ENCODE measurements at regions not wholly inside any gene's neighbourhood (a gene's known extent, or its start where the extent isn't known, plus 50 kb on each side); places are given as distances from the start of the nearest gene placed in this dataset.

DNA sequence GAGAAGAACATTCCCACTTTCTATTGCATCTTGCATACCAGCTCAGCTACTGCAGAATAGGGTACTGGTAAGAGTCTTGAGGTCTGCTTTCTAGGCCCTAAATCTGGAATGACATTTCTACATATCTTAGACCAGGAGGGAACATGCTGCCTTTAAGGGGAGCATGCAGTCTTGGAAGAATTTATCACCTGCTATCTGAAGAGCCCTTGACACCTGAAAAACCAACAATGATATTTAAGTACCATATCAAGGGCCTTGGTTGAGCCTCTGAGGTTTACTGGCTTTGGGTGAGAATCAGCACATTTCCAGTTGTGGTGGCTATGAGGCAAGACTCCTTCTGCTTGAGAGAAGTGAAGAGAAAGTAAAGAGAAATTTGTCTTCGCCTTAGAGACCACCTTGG, 436.8 kb upstream of the SPANXN1 start:
- TF ChIP-seq, protein P1, sequence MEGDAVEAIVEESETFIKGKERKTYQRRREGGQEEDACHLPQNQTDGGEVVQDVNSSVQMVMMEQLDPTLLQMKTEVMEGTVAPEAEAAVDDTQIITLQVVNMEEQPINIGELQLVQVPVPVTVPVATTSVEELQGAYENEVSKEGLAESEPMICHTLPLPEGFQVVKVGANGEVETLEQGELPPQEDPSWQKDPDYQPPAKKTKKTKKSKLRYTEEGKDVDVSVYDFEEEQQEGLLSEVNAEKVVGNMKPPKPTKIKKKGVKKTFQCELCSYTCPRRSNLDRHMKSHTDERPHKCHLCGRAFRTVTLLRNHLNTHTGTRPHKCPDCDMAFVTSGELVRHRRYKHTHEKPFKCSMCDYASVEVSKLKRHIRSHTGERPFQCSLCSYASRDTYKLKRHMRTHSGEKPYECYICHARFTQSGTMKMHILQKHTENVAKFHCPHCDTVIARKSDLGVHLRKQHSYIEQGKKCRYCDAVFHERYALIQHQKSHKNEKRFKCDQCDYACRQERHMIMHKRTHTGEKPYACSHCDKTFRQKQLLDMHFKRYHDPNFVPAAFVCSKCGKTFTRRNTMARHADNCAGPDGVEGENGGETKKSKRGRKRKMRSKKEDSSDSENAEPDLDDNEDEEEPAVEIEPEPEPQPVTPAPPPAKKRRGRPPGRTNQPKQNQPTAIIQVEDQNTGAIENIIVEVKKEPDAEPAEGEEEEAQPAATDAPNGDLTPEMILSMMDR (optimal IDR thresholded peaks at IDR 0.05 in 1 of 3, IDR thresholded peaks at IDR 0.05 in 1 of 3, conservative IDR thresholded peaks at IDR 0.05 in 1 of 3; ENCODE audit: extremely low read depth in 1 of 3, insufficient read depth in 2 of 3, low read length in 3 of 3): no peak
- no peak for TF ChIP-seq EZH2 (IDR thresholded peaks at IDR 0.05; ENCODE audit: low read length)
